B cell (primary cell): ENCODE measurements at regions not wholly inside any gene's neighbourhood (a gene's known extent, or its start where the extent isn't known, plus 50 kb on each side); places are given as distances from the start of the nearest gene placed in this dataset.

Experiments
- CTCF ChIP-seq: fragments of 200-600 bp; IDR thresholded peaks from one replicate; pipeline ENCODE4 v1.8.0; 2022; ENCODE audit warnings: antibody characterized with exemption, mild to moderate bottlenecking
- EZH2 ChIP-seq: IDR thresholded peaks from 2 replicates; pipeline ENCODE4 v1.6.1; 2012; ENCODE audit warnings: borderline replicate concordance, low read depth, mild to moderate bottlenecking, moderate library complexity, low read length; ENCODE audit not compliant: insufficient read depth, poor library complexity, severe bottlenecking

GRCh38 chr3:106514431-106514830, 645.6 kb upstream of the CBLB start:
- TF ChIP-seq CTCF (no peak), EZH2 (no peak)
